ENCODE measurements at regions not wholly inside any gene's neighbourhood (a gene's known extent, or its start where the extent isn't known, plus 50 kb on each side); places are given as distances from the start of the nearest gene placed in this dataset.
"Not testable (repeated sequence)": the region's sequence is repeated elsewhere in the genome, so short reads cannot be mapped to it uniquely, and the experiment has no call there.

DNA sequence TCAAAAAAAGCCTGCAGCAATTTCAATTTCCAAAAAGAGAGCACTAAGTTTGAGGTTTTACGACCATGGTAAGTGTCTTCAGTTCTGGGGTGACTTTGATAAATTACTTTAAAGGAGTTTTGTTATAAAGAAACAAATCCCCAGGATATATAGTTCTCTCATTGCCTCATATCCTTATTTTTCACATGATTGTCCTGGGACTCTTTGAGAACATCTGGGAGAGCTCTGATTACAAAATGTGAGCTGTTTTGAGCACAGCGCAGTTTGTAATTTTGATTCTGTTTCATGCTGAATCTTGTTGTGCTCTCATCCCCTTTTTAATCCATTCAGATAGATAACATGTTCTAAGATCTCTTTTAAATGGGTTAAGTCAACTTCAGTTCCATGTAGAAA is 67.7 kb upstream of the DCN start:
- no peak for DNase-seq (ENCODE audit: low read depth in 1 of 2, low spot score in 1 of 2)
- TF ChIP-seq SPI1 (IDR thresholded peaks at IDR 0.05; ENCODE audit: borderline replicate concordance, low read depth) (no peak), GABPA (IDR thresholded peaks at IDR 0.05; ENCODE audit: low read depth) (no peak)
- Histone ChIP-seq H3K27me3 (ENCODE audit: insufficient read depth, poor library complexity, severe bottlenecking) (no peaks in the 10 kb centered on the region), H3K4me3 (replicated peaks; ENCODE audit: insufficient read depth, low read length) (no peak overlapping the region), H3K27ac (replicated peaks) (no peak overlapping the region)

DNA sequence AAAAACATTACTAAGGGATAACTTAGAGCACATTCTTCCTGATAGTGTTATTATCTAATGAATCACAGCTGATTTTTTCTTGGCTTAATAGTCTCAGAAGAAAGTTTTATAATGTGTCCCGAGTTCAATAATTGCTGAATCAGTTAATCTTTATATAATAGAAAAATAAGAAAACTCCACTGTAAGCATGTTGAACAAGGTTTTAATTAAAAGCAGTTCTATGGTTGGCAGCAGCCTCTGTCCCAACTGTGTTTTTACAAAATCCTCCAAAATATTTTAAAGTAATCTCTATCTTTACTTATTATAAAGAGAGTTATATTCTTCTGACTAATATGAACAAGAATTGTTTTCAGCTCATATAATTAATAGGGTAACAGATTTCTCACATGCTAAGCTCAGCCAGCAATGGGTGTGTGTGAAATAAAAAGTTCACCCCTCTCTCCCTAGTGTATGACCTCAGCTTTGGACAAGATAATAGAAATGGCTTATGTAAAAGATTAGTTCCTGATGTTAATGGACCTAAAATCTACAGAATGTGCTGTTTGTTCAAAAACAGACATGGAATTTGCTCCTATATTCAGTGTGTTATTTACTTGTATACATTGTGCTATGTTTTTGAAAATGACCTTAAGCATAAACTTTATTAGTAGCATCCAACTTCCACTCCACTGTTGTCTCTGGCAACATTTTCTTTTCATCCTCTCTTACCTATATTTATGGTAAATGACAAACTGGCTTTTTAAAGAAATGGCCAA is 67.1 kb upstream of the DCN start:
- Histone ChIP-seq H3K27ac (replicated peaks) (no peak overlapping the region), H3K4me3 (replicated peaks; ENCODE audit: insufficient read depth, low read length) (no peak overlapping the region), H3K27me3 (ENCODE audit: insufficient read depth, poor library complexity, severe bottlenecking) (no peaks in the 10 kb centered on the region)
- no peak for TF ChIP-seq SPI1 (IDR thresholded peaks at IDR 0.05; ENCODE audit: borderline replicate concordance, low read depth)
- TF ChIP-seq, protein P1, sequence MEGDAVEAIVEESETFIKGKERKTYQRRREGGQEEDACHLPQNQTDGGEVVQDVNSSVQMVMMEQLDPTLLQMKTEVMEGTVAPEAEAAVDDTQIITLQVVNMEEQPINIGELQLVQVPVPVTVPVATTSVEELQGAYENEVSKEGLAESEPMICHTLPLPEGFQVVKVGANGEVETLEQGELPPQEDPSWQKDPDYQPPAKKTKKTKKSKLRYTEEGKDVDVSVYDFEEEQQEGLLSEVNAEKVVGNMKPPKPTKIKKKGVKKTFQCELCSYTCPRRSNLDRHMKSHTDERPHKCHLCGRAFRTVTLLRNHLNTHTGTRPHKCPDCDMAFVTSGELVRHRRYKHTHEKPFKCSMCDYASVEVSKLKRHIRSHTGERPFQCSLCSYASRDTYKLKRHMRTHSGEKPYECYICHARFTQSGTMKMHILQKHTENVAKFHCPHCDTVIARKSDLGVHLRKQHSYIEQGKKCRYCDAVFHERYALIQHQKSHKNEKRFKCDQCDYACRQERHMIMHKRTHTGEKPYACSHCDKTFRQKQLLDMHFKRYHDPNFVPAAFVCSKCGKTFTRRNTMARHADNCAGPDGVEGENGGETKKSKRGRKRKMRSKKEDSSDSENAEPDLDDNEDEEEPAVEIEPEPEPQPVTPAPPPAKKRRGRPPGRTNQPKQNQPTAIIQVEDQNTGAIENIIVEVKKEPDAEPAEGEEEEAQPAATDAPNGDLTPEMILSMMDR (IDR thresholded peaks at IDR 0.05; ENCODE audit: insufficient read depth, low read length) = no peak
- TF ChIP-seq GABPA (IDR thresholded peaks at IDR 0.05; ENCODE audit: low read depth) = no peak
- TF ChIP-seq, protein P2, sequence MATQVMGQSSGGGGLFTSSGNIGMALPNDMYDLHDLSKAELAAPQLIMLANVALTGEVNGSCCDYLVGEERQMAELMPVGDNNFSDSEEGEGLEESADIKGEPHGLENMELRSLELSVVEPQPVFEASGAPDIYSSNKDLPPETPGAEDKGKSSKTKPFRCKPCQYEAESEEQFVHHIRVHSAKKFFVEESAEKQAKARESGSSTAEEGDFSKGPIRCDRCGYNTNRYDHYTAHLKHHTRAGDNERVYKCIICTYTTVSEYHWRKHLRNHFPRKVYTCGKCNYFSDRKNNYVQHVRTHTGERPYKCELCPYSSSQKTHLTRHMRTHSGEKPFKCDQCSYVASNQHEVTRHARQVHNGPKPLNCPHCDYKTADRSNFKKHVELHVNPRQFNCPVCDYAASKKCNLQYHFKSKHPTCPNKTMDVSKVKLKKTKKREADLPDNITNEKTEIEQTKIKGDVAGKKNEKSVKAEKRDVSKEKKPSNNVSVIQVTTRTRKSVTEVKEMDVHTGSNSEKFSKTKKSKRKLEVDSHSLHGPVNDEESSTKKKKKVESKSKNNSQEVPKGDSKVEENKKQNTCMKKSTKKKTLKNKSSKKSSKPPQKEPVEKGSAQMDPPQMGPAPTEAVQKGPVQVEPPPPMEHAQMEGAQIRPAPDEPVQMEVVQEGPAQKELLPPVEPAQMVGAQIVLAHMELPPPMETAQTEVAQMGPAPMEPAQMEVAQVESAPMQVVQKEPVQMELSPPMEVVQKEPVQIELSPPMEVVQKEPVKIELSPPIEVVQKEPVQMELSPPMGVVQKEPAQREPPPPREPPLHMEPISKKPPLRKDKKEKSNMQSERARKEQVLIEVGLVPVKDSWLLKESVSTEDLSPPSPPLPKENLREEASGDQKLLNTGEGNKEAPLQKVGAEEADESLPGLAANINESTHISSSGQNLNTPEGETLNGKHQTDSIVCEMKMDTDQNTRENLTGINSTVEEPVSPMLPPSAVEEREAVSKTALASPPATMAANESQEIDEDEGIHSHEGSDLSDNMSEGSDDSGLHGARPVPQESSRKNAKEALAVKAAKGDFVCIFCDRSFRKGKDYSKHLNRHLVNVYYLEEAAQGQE (IDR thresholded peaks at IDR 0.05; ENCODE audit: insufficient replicate concordance, low read depth) = no peak
- TF ChIP-seq POLR2AphosphoS5 (IDR thresholded peaks at IDR 0.05; ENCODE audit: low read depth) = no peak
- DNase-seq (ENCODE audit: low read depth in 1 of 2, low spot score in 1 of 2) = no peak

DNA sequence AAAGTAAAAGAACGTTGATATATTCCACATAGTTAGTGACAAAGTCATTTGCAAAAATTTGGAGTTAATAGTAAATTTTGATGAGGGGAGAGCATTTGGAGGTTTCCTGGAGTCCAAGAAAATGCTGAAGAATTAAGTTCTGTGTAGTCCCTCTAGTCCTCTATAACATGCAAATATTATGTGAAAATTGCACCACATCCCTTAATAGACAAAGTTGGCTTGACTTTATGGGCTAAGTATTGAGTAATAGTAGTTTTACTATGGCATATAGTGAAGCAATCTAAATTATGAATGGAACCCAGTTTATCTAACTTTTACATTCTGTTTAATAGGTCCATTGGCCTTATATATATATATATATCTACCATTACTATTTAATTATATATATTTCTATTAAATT is 66.4 kb upstream of the DCN start:
- DNase-seq (ENCODE audit: low read depth in 1 of 2, low spot score in 1 of 2) = no peak
- Histone ChIP-seq H3K27me3 (ENCODE audit: insufficient read depth, poor library complexity, severe bottlenecking) (no peaks in the 10 kb centered on the region), H3K27ac (replicated peaks) (no peak overlapping the region), H3K4me3 (replicated peaks; ENCODE audit: insufficient read depth, low read length) (no peak overlapping the region)
- TF ChIP-seq, protein P2 (IDR thresholded peaks at IDR 0.05; ENCODE audit: insufficient replicate concordance, low read depth) = no peak
- TF ChIP-seq POLR2AphosphoS5 (IDR thresholded peaks at IDR 0.05; ENCODE audit: low read depth) = no peak
- TF ChIP-seq, protein P1 (IDR thresholded peaks at IDR 0.05; ENCODE audit: insufficient read depth, low read length) = no peak
- TF ChIP-seq SPI1 (IDR thresholded peaks at IDR 0.05; ENCODE audit: borderline replicate concordance, low read depth) = no peak
- no peak for TF ChIP-seq GABPA (IDR thresholded peaks at IDR 0.05; ENCODE audit: low read depth)

DNA sequence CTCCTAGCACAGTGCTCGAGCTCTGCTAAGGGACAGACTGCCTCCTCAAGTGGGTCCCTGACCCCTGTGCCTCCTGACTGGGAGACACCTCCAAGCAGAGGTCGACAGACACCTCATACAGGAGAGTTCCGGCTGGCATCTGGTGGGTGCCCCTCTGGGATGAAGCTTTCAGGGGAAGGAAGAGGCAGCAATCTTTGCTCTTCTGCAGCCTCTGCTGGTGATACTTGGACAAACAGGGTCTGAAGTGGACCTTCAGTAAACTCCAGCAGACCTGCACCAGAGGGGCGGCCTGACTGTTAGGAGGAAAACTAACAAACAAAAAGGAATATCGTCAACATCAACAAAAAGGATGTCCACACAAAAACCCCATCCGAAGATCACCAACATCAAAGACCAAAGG is 60.6 kb upstream of the DCN start:
- H3K27ac ChIP-seq (replicated peaks); DNase-seq (ENCODE audit: low read depth in 1 of 2, low spot score in 1 of 2): not testable (repeated sequence)

DNA sequence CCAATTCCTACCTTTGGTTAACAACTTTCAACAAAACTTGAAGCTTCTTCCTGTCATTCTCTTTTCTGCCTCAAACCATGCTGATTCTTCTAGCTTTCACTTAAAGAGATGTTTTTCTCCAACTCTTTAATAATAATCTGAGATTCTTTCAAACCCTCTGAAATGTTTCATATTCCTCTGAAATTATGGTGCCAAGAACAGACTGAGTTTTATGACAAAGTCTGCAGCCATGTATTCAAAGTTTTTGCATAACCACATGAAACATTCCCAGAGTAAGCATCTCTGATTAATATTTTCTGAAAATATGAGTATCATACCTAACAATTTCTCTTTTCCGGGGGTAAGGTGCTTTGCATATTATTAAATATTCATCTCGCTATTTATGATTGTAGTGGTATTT is 59.1 kb upstream of the DCN start:
- no peak overlapping the region for H3K27ac ChIP-seq (replicated peaks)
- TF ChIP-seq POLR2AphosphoS5 (IDR thresholded peaks at IDR 0.05; ENCODE audit: low read depth) = no peak
- TF ChIP-seq, protein P1 (IDR thresholded peaks at IDR 0.05; ENCODE audit: insufficient read depth, low read length) = no peak
- no peak for TF ChIP-seq GABPA (IDR thresholded peaks at IDR 0.05; ENCODE audit: low read depth)
- no peak for TF ChIP-seq SPI1 (IDR thresholded peaks at IDR 0.05; ENCODE audit: borderline replicate concordance, low read depth)
- TF ChIP-seq, protein P2 (IDR thresholded peaks at IDR 0.05; ENCODE audit: insufficient replicate concordance, low read depth) = no peak
- no peaks in the 10 kb centered on the region for H3K27me3 ChIP-seq (ENCODE audit: insufficient read depth, poor library complexity, severe bottlenecking)
- no peak for DNase-seq (ENCODE audit: low read depth in 1 of 2, low spot score in 1 of 2)
- no peak overlapping the region for H3K4me3 ChIP-seq (replicated peaks; ENCODE audit: insufficient read depth, low read length)

More for the DNA sequence above, 60.6 kb upstream of the DCN start:
- not testable (repeated sequence) for H3K4me3 ChIP-seq (replicated peaks; ENCODE audit: insufficient read depth, low read length); H3K27me3 ChIP-seq (ENCODE audit: insufficient read depth, poor library complexity, severe bottlenecking)
